ENCODE measurements at regions not wholly inside any gene's neighbourhood (a gene's known extent, or its start where the extent isn't known, plus 50 kb on each side); places are given as distances from the start of the nearest gene placed in this dataset.

- TF ChIP-seq POLR2A (IDR thresholded peaks at IDR 0.05) (no peak), CTCF (IDR thresholded peaks at IDR 0.05) (no peak)
Measured at GRCh38 chr10:43782814-43783213, 134.1 kb upstream of the ZNF32 start.
